ENCODE measurements at regions not wholly inside any gene's neighbourhood (a gene's known extent, or its start where the extent isn't known, plus 50 kb on each side); places are given as distances from the start of the nearest gene placed in this dataset.

DNA sequence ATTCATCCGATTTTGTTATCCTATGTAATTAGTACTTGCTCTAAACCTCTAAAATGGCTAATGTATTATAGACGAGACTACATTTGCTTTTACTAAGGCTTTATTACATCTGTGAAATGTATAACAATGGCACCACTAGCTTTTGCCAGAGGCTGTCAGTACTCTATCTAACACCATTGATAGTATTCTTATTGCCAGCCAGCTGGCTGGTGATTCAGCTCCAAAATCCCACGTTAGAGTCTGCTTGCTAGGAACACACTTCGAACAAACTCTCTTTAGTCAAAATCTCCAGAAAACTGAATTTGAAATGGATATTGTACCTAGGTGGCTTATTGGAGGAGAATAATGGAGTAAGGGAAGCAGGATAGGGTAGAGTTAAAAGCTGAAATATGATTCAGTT, 839.2 kb downstream of the SLC6A15 start:
- no peak for TF ChIP-seq EP300 (IDR thresholded peaks at IDR 0.05)
- TF ChIP-seq CTCF (IDR thresholded peaks at IDR 0.05) = no peak
- no peak for TF ChIP-seq POLR2A (IDR thresholded peaks at IDR 0.05)
